ENCODE measurements at regions not wholly inside any gene's neighbourhood (a gene's known extent, or its start where the extent isn't known, plus 50 kb on each side); places are given as distances from the start of the nearest gene placed in this dataset.

GRCh38 chr6:100105138-100105537 lies 111.1 kb upstream of the MCHR2 start:
- DNase-seq (ENCODE audit: low spot score) = no peak
- CTCF ChIA-PET = no interaction called here
- TF ChIP-seq CTCF (conservative IDR thresholded peaks at IDR 0.05; ENCODE audit: low read depth) = no peak
- POLR2A ChIA-PET (ENCODE audit: low non-redundant PET) = no interaction called here
- no peak overlapping the region for H3K27ac ChIP-seq

- POLR2A ChIA-PET (ENCODE audit: low non-redundant PET) = no interaction called here
- TF ChIP-seq CTCF (conservative IDR thresholded peaks at IDR 0.05; ENCODE audit: low read depth) = no peak
- CTCF ChIA-PET = interaction anchor here (0.7 kb wide), 1 partner anchor 9 kb away, joined by 4 read pairs; no protein-coding TSS in a partner anchor
- H3K27ac ChIP-seq = no peak overlapping the region
- no peak for DNase-seq (ENCODE audit: low spot score)
Measured at GRCh38 chr6:100103931-100104330, 109.9 kb upstream of the MCHR2 start.

- TF ChIP-seq CTCF (conservative IDR thresholded peaks at IDR 0.05; ENCODE audit: low read depth) = no peak
- DNase-seq (ENCODE audit: low spot score) = no peak
- H3K27ac ChIP-seq = no peak overlapping the region
- CTCF ChIA-PET = no interaction called here
- POLR2A ChIA-PET (ENCODE audit: low non-redundant PET) = no interaction called here
Measured at GRCh38 chr6:100103194-100103593, 109.2 kb upstream of the MCHR2 start.

- TF ChIP-seq CTCF (conservative IDR thresholded peaks at IDR 0.05; ENCODE audit: low read depth) = no peak
- ChIA-PET CTCF (interaction anchor here (0.5 to 4.7 kb wide), 4 partner anchors 9 to 792 kb away, joined by 4 to 31 read pairs (median 5); no protein-coding TSS in a partner anchor), POLR2A (ENCODE audit: low non-redundant PET) (no interaction called here)
- DNase-seq (ENCODE audit: low spot score) = no peak
- H3K27ac ChIP-seq = no peak overlapping the region
Measured at GRCh38 chr6:100101644-100102043, 107.6 kb upstream of the MCHR2 start.

- TF ChIP-seq CTCF (conservative IDR thresholded peaks at IDR 0.05; ENCODE audit: low read depth) = no peak
- no peak overlapping the region for H3K27ac ChIP-seq
- CTCF ChIA-PET = interaction anchor here (0.6 to 4.7 kb wide), 5 partner anchors 10 to 317 kb away, joined by 3 to 31 read pairs (median 4); no protein-coding TSS in a partner anchor
- DNase-seq (ENCODE audit: low spot score) = no peak
- POLR2A ChIA-PET (ENCODE audit: low non-redundant PET) = no interaction called here
Measured at GRCh38 chr6:100100776-100101175, 106.8 kb upstream of the MCHR2 start.

- CTCF ChIA-PET = interaction anchor here (0.5 to 4.7 kb wide), 10 partner anchors 12 to 1920 kb away, joined by 3 to 31 read pairs (median 4); no protein-coding TSS in a partner anchor
- DNase-seq (ENCODE audit: low spot score) = peak; percentile 24
- H3K27ac ChIP-seq = no peak overlapping the region
- TF ChIP-seq CTCF (conservative IDR thresholded peaks at IDR 0.05; ENCODE audit: low read depth) = peak; percentile 77
- POLR2A ChIA-PET (ENCODE audit: low non-redundant PET) = no interaction called here
Measured at GRCh38 chr6:100099189-100100074, 105.4 kb upstream of the MCHR2 start.
